ENCODE measurements at regions not wholly inside any gene's neighbourhood (a gene's known extent, or its start where the extent isn't known, plus 50 kb on each side); places are given as distances from the start of the nearest gene placed in this dataset.
"Not testable (repeated sequence)": the region's sequence is repeated elsewhere in the genome, so short reads cannot be mapped to it uniquely, and the experiment has no call there.

DNA sequence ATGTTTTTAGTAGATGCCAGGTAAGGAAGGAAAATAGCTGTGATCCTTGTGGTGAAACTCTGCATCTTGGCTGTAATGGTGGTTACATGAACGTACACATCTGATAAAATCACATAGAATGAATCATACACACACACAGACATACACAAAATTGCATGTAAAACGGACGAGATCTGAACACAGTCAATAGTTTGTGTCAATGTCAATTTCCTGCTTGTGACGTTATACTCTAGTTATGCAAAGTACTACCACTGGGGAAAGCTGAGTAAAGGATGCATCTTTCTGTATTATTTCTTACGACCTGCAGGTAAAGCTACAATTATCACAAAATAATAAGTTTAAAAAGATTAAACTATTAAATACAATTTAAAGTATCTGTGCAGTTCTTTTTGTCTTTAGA lies 493.7 kb upstream of the ZP4 start:
- no peak overlapping the region for H3K4me3 ChIP-seq (ENCODE audit: low read depth, low read length)
- no peak for DNase-seq (ENCODE audit: low read depth)
- in situ Hi-C loops (cut with HindIII; ENCODE audit: low sequenced_read_pairs) = no loop called here
- TF ChIP-seq, protein P1, sequence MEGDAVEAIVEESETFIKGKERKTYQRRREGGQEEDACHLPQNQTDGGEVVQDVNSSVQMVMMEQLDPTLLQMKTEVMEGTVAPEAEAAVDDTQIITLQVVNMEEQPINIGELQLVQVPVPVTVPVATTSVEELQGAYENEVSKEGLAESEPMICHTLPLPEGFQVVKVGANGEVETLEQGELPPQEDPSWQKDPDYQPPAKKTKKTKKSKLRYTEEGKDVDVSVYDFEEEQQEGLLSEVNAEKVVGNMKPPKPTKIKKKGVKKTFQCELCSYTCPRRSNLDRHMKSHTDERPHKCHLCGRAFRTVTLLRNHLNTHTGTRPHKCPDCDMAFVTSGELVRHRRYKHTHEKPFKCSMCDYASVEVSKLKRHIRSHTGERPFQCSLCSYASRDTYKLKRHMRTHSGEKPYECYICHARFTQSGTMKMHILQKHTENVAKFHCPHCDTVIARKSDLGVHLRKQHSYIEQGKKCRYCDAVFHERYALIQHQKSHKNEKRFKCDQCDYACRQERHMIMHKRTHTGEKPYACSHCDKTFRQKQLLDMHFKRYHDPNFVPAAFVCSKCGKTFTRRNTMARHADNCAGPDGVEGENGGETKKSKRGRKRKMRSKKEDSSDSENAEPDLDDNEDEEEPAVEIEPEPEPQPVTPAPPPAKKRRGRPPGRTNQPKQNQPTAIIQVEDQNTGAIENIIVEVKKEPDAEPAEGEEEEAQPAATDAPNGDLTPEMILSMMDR (IDR thresholded peaks at IDR 0.05; ENCODE audit: low read depth, low read length, missing control alignments) = no peak

DNA sequence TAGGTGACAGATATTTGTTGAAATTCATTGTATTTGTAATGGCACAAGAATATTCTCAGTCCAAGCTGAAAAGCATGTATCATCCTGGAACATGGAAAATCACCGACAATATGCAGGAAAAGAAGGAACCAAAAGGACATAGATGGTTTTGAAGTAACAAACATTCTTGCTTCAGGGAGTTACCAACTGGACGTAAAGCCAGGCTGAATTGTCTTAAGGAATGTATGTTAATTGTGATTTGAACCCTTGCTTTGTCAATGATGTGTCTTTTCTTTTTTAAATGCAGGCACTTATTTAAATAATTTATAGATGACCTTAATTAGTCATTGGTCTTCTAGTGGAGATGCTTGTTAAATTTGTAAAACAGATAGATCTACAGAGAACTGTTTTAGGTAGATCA lies 489.4 kb upstream of the ZP4 start:
- in situ Hi-C loops (cut with HindIII; ENCODE audit: low sequenced_read_pairs) = no loop called here
- TF ChIP-seq, protein P1 (IDR thresholded peaks at IDR 0.05; ENCODE audit: low read depth, low read length, missing control alignments) = no peak
- no peak overlapping the region for H3K4me3 ChIP-seq (ENCODE audit: low read depth, low read length)
- DNase-seq (ENCODE audit: low read depth) = no peak

DNA sequence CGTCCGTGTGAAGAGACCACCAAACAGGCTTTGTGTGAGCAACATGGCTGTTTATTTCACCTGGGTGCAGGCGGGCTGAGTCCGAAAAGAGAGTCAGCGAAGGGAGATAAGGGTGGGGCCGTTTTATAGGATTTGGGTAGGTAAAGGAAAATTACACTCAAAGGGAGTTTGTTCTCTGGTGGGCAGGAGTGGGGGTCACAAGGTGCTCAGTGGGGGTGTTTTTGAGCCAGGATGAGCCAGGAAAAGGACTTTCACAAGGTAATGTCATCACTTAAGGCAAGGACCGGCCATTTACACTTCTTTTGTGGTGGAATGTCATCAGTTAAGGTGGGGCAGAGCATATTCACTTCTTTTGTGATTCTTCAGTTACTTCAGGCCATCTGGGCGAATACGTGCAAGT lies 488.7 kb upstream of the ZP4 start:
- in situ Hi-C loops (cut with HindIII; ENCODE audit: low sequenced_read_pairs); DNase-seq (ENCODE audit: low read depth); H3K4me3 ChIP-seq (ENCODE audit: low read depth, low read length): not testable (repeated sequence)

DNA sequence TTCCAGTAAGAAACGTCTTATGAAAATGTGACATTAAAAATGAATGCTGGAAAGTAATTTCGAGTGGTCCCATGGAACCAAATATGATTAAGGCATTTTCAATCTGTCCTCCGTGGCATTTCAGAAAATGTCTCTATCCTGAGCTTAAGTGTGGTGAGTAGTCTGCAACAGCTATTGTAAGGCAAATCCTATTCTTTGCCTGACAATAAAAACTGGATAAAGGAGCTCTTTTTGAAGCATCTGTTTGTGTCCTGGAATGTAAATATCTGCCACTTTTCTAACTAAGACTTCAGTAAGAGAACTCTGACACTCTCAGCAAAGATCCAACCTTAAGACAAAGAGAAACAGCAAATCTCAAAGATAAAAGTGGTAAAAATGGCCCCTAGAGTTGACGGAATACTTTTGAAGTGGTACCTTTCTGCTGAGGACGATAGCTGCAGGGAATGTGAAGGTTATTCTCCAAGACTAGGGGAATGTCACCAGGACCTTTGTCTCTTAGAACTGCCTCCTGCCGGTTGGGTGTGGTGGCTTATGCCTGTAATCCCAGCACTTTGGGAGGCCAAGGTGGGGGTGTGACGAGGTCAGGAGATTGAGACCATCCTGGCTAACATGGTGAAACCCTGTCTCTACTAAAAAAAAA lies 486.7 kb upstream of the ZP4 start:
- TF ChIP-seq, protein P1 (IDR thresholded peaks at IDR 0.05; ENCODE audit: low read depth, low read length, missing control alignments) = no peak
- in situ Hi-C loops (cut with HindIII; ENCODE audit: low sequenced_read_pairs) = no loop called here
- DNase-seq (ENCODE audit: low read depth) = no peak
- no peak overlapping the region for H3K4me3 ChIP-seq (ENCODE audit: low read depth, low read length)

DNA sequence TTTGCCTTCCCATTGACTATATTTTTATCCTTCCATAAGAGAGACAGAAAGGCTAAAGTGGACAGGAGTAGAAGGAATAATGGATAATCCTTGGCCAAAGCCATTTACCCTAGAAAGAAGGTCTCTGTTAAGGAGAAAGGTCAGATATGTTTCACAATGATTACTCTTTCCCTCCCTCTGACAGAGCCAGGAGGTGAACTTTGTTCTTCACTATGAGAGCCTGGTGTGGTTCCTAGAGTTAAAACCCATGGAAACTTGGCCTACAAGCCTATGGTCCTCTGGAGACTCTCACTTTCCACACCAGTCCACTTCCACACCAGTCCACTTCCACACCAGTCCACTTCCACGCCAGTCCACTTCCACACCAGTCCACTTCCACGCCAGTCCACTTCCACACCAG lies 479.9 kb upstream of the ZP4 start:
- TF ChIP-seq, protein P1 (IDR thresholded peaks at IDR 0.05; ENCODE audit: low read depth, low read length, missing control alignments) = no peak
- in situ Hi-C loops (cut with HindIII; ENCODE audit: low sequenced_read_pairs) = no loop called here
- no peak overlapping the region for H3K4me3 ChIP-seq (ENCODE audit: low read depth, low read length)

DNA sequence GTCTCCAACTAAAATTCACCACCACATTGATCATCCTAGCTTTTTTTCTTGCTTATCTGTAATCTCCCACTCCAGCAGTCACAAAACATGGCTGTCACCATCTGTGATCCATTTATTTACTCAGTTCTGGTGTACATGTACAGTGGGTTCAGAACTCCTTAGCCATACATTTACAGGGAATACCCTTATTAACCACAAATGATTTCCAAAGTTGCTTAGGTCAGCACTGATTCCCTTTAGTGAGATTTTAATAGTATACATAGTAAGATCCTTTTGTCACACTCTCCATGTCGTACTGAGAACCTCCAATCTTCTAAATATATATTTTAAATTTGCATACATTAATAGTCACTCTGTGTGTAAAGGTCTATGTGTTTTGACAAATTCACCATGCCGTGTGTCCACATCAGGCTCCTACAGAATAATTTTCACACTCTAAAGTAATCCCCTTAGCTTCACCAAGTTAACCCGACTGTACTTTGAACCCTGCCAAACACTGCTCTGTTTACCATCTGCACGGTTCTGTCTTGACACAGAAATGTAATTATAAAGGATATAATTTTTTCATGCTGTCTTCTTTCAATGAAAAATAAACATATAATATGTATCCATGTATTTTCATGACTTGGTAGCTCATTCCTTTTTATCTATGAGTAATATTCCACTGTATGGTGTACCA lies 473.6 kb upstream of the ZP4 start:
- TF ChIP-seq, protein P1 (IDR thresholded peaks at IDR 0.05; ENCODE audit: low read depth, low read length, missing control alignments) = no peak
- in situ Hi-C loops (cut with HindIII; ENCODE audit: low sequenced_read_pairs) = no loop called here
- no peak overlapping the region for H3K4me3 ChIP-seq (ENCODE audit: low read depth, low read length)
- no peak for DNase-seq (ENCODE audit: low read depth)

More for the DNA sequence above, 479.9 kb upstream of the ZP4 start:
- no peak for DNase-seq (ENCODE audit: low read depth)

DNA sequence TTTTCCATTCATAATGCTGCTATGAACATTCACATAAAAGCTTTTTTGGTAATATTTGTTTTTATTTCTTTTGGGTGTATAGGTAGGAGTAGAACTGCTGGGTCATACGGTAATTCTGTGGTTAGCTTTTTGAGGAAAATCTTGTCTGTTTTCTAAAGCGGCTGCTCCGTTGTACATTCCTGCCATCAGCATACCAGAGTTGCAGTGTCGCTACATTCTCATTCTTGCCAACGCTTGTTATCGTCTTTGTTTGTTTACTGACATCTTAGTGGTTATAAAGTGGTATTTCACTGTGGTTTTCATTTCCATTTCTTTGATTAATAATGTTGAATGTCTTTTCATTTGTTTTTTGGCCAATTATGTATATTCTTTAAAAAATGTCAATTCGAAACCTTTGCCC lies 469.8 kb upstream of the ZP4 start:
- TF ChIP-seq, protein P1 (IDR thresholded peaks at IDR 0.05; ENCODE audit: low read depth, low read length, missing control alignments) = no peak

More for the DNA sequence above, 469.8 kb upstream of the ZP4 start:
- DNase-seq (ENCODE audit: low read depth) = no peak
- in situ Hi-C loops (cut with HindIII; ENCODE audit: low sequenced_read_pairs) = no loop called here
- H3K4me3 ChIP-seq (ENCODE audit: low read depth, low read length) = no peak overlapping the region
